ENCODE measurements at regions not wholly inside any gene's neighbourhood (a gene's known extent, or its start where the extent isn't known, plus 50 kb on each side); places are given as distances from the start of the nearest gene placed in this dataset.

- no peak for DNase-seq (ENCODE audit: low spot score, unreplicated experiment)
Observed at GRCh38 chr2:122078451-122078850, 323.0 kb downstream of the TSN start.

GRCh38 chr2:122079844-122080243 is 324.4 kb downstream of the TSN start:
- H3K27ac Mint-ChIP-seq: no peak overlapping the region
- no peak for DNase-seq (ENCODE audit: low spot score, unreplicated experiment)
- no peaks in the 10 kb centered on the region for H3K27me3 Mint-ChIP-seq
- no peaks in the 10 kb centered on the region for H3K36me3 Mint-ChIP-seq (ENCODE audit: insufficient read depth)
- no peaks in the 10 kb centered on the region for H3K4me1 Mint-ChIP-seq (ENCODE audit: low read depth)
- no peak overlapping the region for H3K4me3 Mint-ChIP-seq (ENCODE audit: low read depth)
- no peak for TF ChIP-seq CTCF (IDR thresholded peaks at IDR 0.05; ENCODE audit: unreplicated experiment)
- no peaks in the 10 kb centered on the region for H3K9me3 Mint-ChIP-seq (ENCODE audit: low read depth)

More at GRCh38 chr2:122078451-122078850, 323.0 kb downstream of the TSN start:
- Mint-ChIP-seq H3K27ac (no peak overlapping the region), H3K4me1 (ENCODE audit: low read depth) (no peaks in the 10 kb centered on the region), H3K27me3 (no peaks in the 10 kb centered on the region), H3K4me3 (ENCODE audit: low read depth) (no peak overlapping the region), H3K9me3 (ENCODE audit: low read depth) (no peaks in the 10 kb centered on the region), H3K36me3 (ENCODE audit: insufficient read depth) (no peaks in the 10 kb centered on the region)
- no peak for TF ChIP-seq CTCF (IDR thresholded peaks at IDR 0.05; ENCODE audit: unreplicated experiment)

- Mint-ChIP-seq H3K4me1 (ENCODE audit: low read depth) (no peaks in the 10 kb centered on the region), H3K9me3 (ENCODE audit: low read depth) (no peaks in the 10 kb centered on the region), H3K4me3 (ENCODE audit: low read depth) (no peak overlapping the region), H3K27ac (no peak overlapping the region), H3K27me3 (no peaks in the 10 kb centered on the region), H3K36me3 (ENCODE audit: insufficient read depth) (no peaks in the 10 kb centered on the region)
- DNase-seq (ENCODE audit: low spot score, unreplicated experiment): no peak
- TF ChIP-seq CTCF (IDR thresholded peaks at IDR 0.05; ENCODE audit: unreplicated experiment): no peak
Observed at GRCh38 chr2:122080316-122080715, 324.9 kb downstream of the TSN start.

- DNase-seq (ENCODE audit: low spot score, unreplicated experiment): no peak
- no peaks in the 10 kb centered on the region for H3K9me3 Mint-ChIP-seq (ENCODE audit: low read depth)
Observed at GRCh38 chr2:122080871-122081270, 325.4 kb downstream of the TSN start.

DNA sequence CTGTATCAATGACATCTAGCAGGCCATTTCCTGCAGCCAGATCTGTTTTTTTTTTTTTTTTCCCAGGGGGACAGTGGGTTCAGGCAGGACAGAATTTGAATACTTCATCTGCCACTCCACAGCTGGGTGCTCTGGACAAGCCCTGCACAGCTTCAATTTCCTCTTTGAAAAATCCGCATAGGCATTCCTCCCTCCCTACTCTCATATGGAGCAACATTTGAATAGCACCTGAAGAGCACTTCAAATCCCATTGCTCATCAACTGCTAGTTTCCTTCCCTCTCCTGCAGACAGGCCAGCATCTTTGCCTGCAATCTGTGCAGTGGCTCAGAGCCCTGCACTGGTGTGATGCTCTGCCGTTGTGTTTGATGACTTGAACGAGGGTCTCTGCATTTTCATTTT is 326.3 kb downstream of the TSN start:
- H3K27ac Mint-ChIP-seq: no peak overlapping the region
- TF ChIP-seq CTCF (IDR thresholded peaks at IDR 0.05; ENCODE audit: unreplicated experiment): no peak
- H3K36me3 Mint-ChIP-seq (ENCODE audit: insufficient read depth): no peaks in the 10 kb centered on the region
- H3K27me3 Mint-ChIP-seq: no peaks in the 10 kb centered on the region
- DNase-seq (ENCODE audit: low spot score, unreplicated experiment): no peak
- peaks cover 2% of the 10 kb centered on the region for H3K9me3 Mint-ChIP-seq (ENCODE audit: low read depth)
- no peak overlapping the region for H3K4me3 Mint-ChIP-seq (ENCODE audit: low read depth)
- no peaks in the 10 kb centered on the region for H3K4me1 Mint-ChIP-seq (ENCODE audit: low read depth)

More at GRCh38 chr2:122080871-122081270, 325.4 kb downstream of the TSN start:
- H3K4me3 Mint-ChIP-seq (ENCODE audit: low read depth): no peak overlapping the region
- H3K27ac Mint-ChIP-seq: no peak overlapping the region
- H3K27me3 Mint-ChIP-seq: no peaks in the 10 kb centered on the region
- no peaks in the 10 kb centered on the region for H3K36me3 Mint-ChIP-seq (ENCODE audit: insufficient read depth)
- no peak for TF ChIP-seq CTCF (IDR thresholded peaks at IDR 0.05; ENCODE audit: unreplicated experiment)
- no peaks in the 10 kb centered on the region for H3K4me1 Mint-ChIP-seq (ENCODE audit: low read depth)
